ENCODE measurements at regions not wholly inside any gene's neighbourhood (a gene's known extent, or its start where the extent isn't known, plus 50 kb on each side); places are given as distances from the start of the nearest gene placed in this dataset.

GRCh38 chr6:25016014-25016720 is 80.4 kb upstream of the RIPOR2 start:
- Mint-ChIP-seq H3K27me3 (ENCODE audit: insufficient read depth) (no peaks in the 10 kb centered on the region), H3K4me1 (peaks cover 20% of the 10 kb centered on the region), H3K4me3 (no peak overlapping the region), H3K36me3 (ENCODE audit: low read depth) (no peaks in the 10 kb centered on the region), H3K27ac (no peak overlapping the region), H3K9me3 (no peaks in the 10 kb centered on the region)
- WGBS, 2 experiments (ENCODE audit: insufficient coverage in 1 of 2, insufficient read length in 1 of 2): 89% methylated on average over 8 to 11 of the region's 11 CpGs
- no peak for DNase-seq
- Histone ChIP-seq H3K9me3 (ENCODE audit: control insufficient read depth, low read length) (no peaks in the 10 kb centered on the region), H3K36me3 (ENCODE audit: control insufficient read depth, insufficient read depth, low read length) (no peaks in the 10 kb centered on the region), H3K27me3 (ENCODE audit: control insufficient read depth, insufficient read depth, low read length, poor library complexity, severe bottlenecking) (no peaks in the 10 kb centered on the region), H3K9ac (ENCODE audit: extremely low read depth, low read length, poor library complexity, severe bottlenecking) (no peak overlapping the region), H3K4me3 (ENCODE audit: low read length) (no peak overlapping the region), H3K4me1 (ENCODE audit: control insufficient read depth, insufficient read depth, low read length) (no peaks in the 10 kb centered on the region), H3K27ac (ENCODE audit: low read depth, low read length) (no peak overlapping the region)
- no peak for TF ChIP-seq CTCF (conservative IDR thresholded peaks at IDR 0.05)

- Histone ChIP-seq H3K27me3 (ENCODE audit: control insufficient read depth, insufficient read depth, low read length, poor library complexity, severe bottlenecking) (no peaks in the 10 kb centered on the region), H3K4me1 (ENCODE audit: control insufficient read depth, insufficient read depth, low read length) (no peaks in the 10 kb centered on the region), H3K4me3 (ENCODE audit: low read length) (no peak overlapping the region), H3K9ac (ENCODE audit: extremely low read depth, low read length, poor library complexity, severe bottlenecking) (no peak overlapping the region), H3K36me3 (ENCODE audit: control insufficient read depth, insufficient read depth, low read length) (no peaks in the 10 kb centered on the region), H3K27ac (ENCODE audit: low read depth, low read length) (no peak overlapping the region), H3K9me3 (ENCODE audit: control insufficient read depth, low read length) (no peaks in the 10 kb centered on the region)
- peaks cover 20% of the 10 kb centered on the region for H3K4me1 Mint-ChIP-seq
- DNase-seq: no peak
- peak overlapping the region; percentile 9 for H3K27ac Mint-ChIP-seq
- no peak overlapping the region for H3K4me3 Mint-ChIP-seq
- H3K9me3 Mint-ChIP-seq: no peaks in the 10 kb centered on the region
- WGBS, 2 experiments (ENCODE audit: insufficient coverage in 1 of 2, insufficient read length in 1 of 2): 82 to 85% methylated on average over 4 of the region's 4 CpGs
- TF ChIP-seq CTCF (conservative IDR thresholded peaks at IDR 0.05): no peak
- no peaks in the 10 kb centered on the region for H3K36me3 Mint-ChIP-seq (ENCODE audit: low read depth)
- no peaks in the 10 kb centered on the region for H3K27me3 Mint-ChIP-seq (ENCODE audit: insufficient read depth)
These were observed 81.7 kb upstream of the RIPOR2 start for GRCh38 chr6:25017486-25017885.

- Mint-ChIP-seq H3K27ac (peak overlapping the region; percentile 9), H3K4me1 (peaks cover 20% of the 10 kb centered on the region), H3K9me3 (no peaks in the 10 kb centered on the region), H3K36me3 (ENCODE audit: low read depth) (no peaks in the 10 kb centered on the region), H3K4me3 (no peak overlapping the region), H3K27me3 (ENCODE audit: insufficient read depth) (no peaks in the 10 kb centered on the region)
- no peak overlapping the region for H3K4me3 ChIP-seq (ENCODE audit: low read length)
- peak; percentile 96 for TF ChIP-seq CTCF (conservative IDR thresholded peaks at IDR 0.05)
- no peaks in the 10 kb centered on the region for H3K27me3 ChIP-seq (ENCODE audit: control insufficient read depth, insufficient read depth, low read length, poor library complexity, severe bottlenecking)
- no peaks in the 10 kb centered on the region for H3K4me1 ChIP-seq (ENCODE audit: control insufficient read depth, insufficient read depth, low read length)
- H3K9me3 ChIP-seq (ENCODE audit: control insufficient read depth, low read length): no peaks in the 10 kb centered on the region
- H3K9ac ChIP-seq (ENCODE audit: extremely low read depth, low read length, poor library complexity, severe bottlenecking): no peak overlapping the region
- WGBS, 2 experiments (ENCODE audit: insufficient coverage in 1 of 2, insufficient read length in 1 of 2): 18 to 30% methylated on average over 5 to 7 of the region's 7 CpGs
- no peaks in the 10 kb centered on the region for H3K36me3 ChIP-seq (ENCODE audit: control insufficient read depth, insufficient read depth, low read length)
- DNase-seq: peak; percentile 92
- H3K27ac ChIP-seq (ENCODE audit: low read depth, low read length): no peak overlapping the region
These were observed 82.3 kb upstream of the RIPOR2 start for GRCh38 chr6:25017932-25018567.
